Aorta (tissue), 5 donors: ENCODE measurements at regions not wholly inside any gene's neighbourhood (a gene's known extent, or its start where the extent isn't known, plus 50 kb on each side); places are given as distances from the start of the nearest gene placed in this dataset.

Experiments
- ATAC-seq: fragments of 200-7000 bp; cut with Tn5 transposase; one replicate; pipeline ENCODE4 v1.9.1; 2022; ENCODE audit warnings: moderate library complexity; ENCODE audit not compliant: low FRiP score
- DNase-seq, 2 donors: peaks; one replicate each; pipeline ENCODE4 v3.0.0-alpha.2; 2020
- H3K27ac ChIP-seq, 2 donors: one replicate each; pipeline ENCODE4 v1.5.1; 2013; ENCODE audit warnings: low read length in 2 of 2, mild to moderate bottlenecking in 2 of 2, moderate library complexity in 2 of 2, control low read depth in 1 of 2, inconsistent platforms in 1 of 2, low read depth in 1 of 2
- H3K27me3 ChIP-seq, 2 donors: one replicate each; pipeline ENCODE4 v1.6.1; 2013; ENCODE audit warnings: control low read depth in 1 of 2, low read length in 1 of 2, mild to moderate bottlenecking in 1 of 2, moderate library complexity in 1 of 2; ENCODE audit not compliant: insufficient read depth in 2 of 2, control insufficient read depth in 1 of 2
- H3K36me3 ChIP-seq, 2 donors: one replicate each; pipeline ENCODE4 v1.6.1; 2013; ENCODE audit warnings: control low read depth in 1 of 2, low read length in 1 of 2, mild to moderate bottlenecking in 1 of 2; ENCODE audit not compliant: insufficient read depth in 2 of 2, control insufficient read depth in 1 of 2
- H3K4me1 ChIP-seq, 2 donors: one replicate each; pipeline ENCODE4 v1.6.1; 2013; ENCODE audit warnings: low read length in 2 of 2, control low read depth in 1 of 2, mild to moderate bottlenecking in 1 of 2, moderate library complexity in 1 of 2; ENCODE audit not compliant: insufficient read depth in 2 of 2, control insufficient read depth in 1 of 2
- H3K4me3 ChIP-seq, 2 donors: one replicate each; pipeline ENCODE4 v1.5.1; 2013; ENCODE audit warnings: low read length in 2 of 2, control low read depth in 1 of 2, mild to moderate bottlenecking in 1 of 2
- H3K9me3 ChIP-seq: one replicate; pipeline ENCODE4 v1.6.1; 2013; ENCODE audit warnings: mild to moderate bottlenecking, low read length; ENCODE audit not compliant: control insufficient read depth
- WGBS, 2 donors: extraction: QIAGEN DNeasy Blood & Tissue Kit; methylation state at CpG; one replicate each; pipeline ENCODE4 v1.1.7; 2013; 5-methylcytosine and 5-hydroxymethylcytosine counted together
- intact Hi-C, 2 donors: fragments of 100-400 bp; cut with DNase I; formaldehyde crosslinking; loops; one replicate each; pipeline versions ENCODE4 v1.14.2 to v1.15.0; 2022
- donor health status: healthy with polysubstance abuse.
- donor health status: Bipolar disorder and iron deficiency.
- donor health status: DM: no; HTN: no; CAD: no.
- donor health status: DM: no; HTN: no; CAD: no.
- donor health status: DM: yes; HTN: yes; CAD: no.

DNA sequence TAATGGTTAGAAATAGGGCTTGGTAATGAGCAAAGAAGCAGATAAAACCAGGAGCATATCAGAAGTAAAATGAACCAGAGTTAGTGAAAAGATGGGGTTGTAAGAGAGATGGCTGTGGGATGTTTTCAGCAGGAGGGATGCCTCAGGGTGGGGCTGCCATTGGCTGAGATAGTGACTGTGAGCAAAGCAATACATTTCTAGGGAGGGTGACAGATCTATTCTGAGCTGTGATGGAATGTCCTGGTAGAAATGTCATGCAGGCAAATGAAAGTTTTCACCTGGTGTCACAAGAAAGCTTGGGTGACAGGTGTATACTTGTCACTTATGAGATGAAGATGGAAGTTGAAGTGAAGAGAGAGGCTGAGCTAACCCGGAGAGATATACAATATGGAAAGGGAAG, 435.9 kb downstream of the TNS3 start:
- ATAC-seq (no peak), DNase-seq (no peak)
- peaks cover 3 to 8% of the 10 kb centered on the region in 2 donors for H3K4me1 ChIP-seq
- no peaks in the 10 kb centered on the region for H3K36me3 ChIP-seq
- no peak overlapping the region for H3K27ac ChIP-seq
- WGBS, 2 donors = 46 to 94% methylated on average over 1 of the region's 1 CpG
- intact Hi-C loops = no loop called here
- no peaks in the 10 kb centered on the region for H3K27me3 ChIP-seq
- H3K9me3 ChIP-seq = no peaks in the 10 kb centered on the region
- no peak overlapping the region for H3K4me3 ChIP-seq

DNA sequence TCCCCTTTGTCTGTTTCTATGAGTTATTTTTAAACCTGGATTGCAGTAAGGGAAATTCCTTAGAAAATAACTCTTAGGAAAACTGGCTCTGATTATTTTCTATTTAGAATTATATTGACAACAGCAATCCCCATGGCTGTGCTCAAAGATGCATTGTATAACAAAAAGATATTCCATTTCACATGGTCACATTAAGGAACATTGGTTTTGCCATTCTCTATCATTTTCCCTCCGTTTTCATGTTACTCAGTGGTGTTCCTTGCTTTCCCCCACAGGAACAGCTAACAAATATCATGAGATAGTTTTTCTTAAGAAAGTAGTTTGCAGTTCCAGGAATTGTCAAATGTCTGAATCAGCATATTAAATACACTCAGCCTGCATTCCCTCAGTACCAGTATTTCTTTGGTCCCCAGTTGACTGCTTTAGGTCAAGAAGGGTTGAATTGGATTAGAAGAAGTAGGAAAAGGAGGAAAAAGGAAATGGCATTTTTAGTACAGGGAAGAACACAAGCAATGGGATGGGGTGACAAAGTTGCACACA, 436.7 kb downstream of the TNS3 start:
- Histone ChIP-seq H3K36me3 (no peaks in the 10 kb centered on the region), H3K4me1 (peaks cover 3 to 8% of the 10 kb centered on the region in 2 donors), H3K27ac (no peak overlapping the region), H3K4me3 (no peak overlapping the region), H3K27me3 (no peaks in the 10 kb centered on the region), H3K9me3 (no peaks in the 10 kb centered on the region)
- DNase-seq = no peak
- ATAC-seq = no peak
- intact Hi-C loops = no loop called here
- WGBS, 2 donors = 67 to 68% methylated on average over 1 of the region's 1 CpG

DNA sequence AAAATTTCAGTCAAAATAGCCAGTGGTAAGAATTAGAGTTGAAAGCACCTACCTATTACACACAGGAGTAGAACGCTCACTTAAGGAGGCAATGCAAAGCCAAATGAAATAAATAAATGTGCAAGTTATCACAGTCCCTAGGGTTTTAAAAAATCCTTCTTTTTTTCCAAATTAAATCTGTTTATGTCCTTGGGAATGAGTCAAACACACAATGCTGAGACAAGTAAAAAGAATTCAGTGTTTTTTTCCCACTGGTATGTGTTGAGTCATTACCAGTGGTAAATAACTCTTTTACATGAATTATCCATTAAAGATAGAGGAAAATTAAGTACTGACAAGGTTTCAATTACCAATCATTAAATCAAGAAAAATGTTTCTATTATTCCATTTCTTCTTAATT, 438.6 kb downstream of the TNS3 start:
- Histone ChIP-seq H3K4me3 (no peak overlapping the region), H3K27me3 (no peaks in the 10 kb centered on the region), H3K36me3 (no peaks in the 10 kb centered on the region), H3K4me1 (peaks cover 0 to 2% of the 10 kb centered on the region in 2 donors), H3K9me3 (no peaks in the 10 kb centered on the region), H3K27ac (no peak overlapping the region)
- 35 to 50% methylated on average over 1 of the region's 1 CpG for WGBS, 2 donors
- DNase-seq (no peak), ATAC-seq (no peak)
- intact Hi-C loops = no loop called here

DNA sequence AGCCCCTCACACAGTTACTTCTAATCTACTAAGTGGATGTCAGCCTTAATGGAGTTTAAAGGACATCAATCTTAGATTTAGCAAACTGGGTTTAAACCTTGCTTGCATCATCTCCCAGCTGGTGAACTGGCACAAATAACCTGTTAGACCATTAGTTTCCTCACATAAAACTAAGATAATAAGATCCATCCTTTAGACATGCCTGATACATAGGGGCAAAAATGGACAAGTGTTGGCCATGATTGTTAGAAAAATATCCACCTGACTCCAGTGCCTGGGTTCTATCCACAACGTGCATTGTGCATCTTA, 439.1 kb downstream of the TNS3 start:
- ATAC-seq = no peak
- Histone ChIP-seq H3K9me3 (no peaks in the 10 kb centered on the region), H3K27me3 (no peaks in the 10 kb centered on the region), H3K4me1 (peaks cover 0 to 2% of the 10 kb centered on the region in 2 donors), H3K36me3 (no peaks in the 10 kb centered on the region), H3K4me3 (no peak overlapping the region), H3K27ac (no peak overlapping the region)
- intact Hi-C loops = no loop called here
- WGBS, 2 donors = 88 to 89% methylated on average over 1 of the region's 1 CpG
- DNase-seq = no peak

DNA sequence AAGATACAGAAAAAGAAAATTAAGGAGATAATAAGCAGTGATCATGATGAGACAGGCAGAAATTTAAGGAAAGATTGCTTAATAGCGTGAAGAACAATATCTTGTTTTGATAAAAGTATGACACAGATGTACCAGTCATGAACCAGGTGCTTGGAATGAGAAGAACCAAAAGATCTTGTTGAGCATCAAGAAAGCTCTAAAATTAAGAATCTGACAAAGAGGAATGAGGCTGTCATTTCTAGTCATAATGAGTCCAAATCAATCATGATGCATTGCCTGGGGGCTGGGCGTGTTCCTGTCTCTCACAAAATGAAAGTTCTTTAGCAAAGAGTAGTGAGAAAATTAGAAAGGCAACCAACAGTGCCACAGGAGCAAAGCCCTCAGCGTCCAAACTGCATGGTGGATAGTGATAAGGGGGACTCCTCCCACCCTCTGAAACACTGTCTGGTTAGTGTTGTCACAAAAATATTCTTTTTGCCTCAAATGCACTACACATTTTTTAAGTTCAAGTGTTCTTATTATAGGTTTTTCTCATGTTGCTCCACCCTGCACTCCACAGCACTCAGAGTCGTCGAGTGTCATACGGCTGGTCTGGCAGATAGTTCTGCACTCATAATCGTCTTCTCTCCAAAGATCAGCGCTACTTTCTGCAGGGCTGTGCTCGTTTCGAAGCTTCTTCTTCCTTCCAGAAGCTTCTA, 439.6 kb downstream of the TNS3 start:
- WGBS, 2 donors = 91% methylated on average over 10 of the region's 10 CpGs
- no peaks in the 10 kb centered on the region for H3K36me3 ChIP-seq
- H3K9me3 ChIP-seq = no peaks in the 10 kb centered on the region
- DNase-seq (no peak), ATAC-seq (no peak)
- no peaks in the 10 kb centered on the region for H3K27me3 ChIP-seq
- H3K4me1 ChIP-seq = peaks cover 0 to 2% of the 10 kb centered on the region in 2 donors
- H3K27ac ChIP-seq = no peak overlapping the region
- no peak overlapping the region for H3K4me3 ChIP-seq
- intact Hi-C loops = no loop called here

DNA sequence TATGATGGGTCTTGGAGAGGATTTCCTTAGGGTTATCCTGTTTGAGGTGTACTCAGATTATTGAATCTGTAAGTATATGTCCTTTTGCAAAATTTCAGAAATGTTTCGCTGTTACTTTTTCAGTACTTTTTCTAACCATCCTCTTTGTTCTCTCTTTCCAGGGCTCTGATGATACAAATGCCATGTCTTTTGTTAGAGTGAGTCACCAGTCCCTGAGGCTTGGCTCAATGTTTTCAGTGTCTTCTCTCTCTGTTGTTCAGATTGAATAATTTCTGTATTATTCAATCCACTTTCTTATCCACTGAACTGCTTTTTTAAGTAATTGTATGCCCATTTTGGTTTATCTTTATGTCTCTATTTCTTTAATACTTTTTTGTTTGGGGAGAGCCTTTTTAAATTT, 449.4 kb downstream of the TNS3 start:
- Histone ChIP-seq H3K27ac (no peak overlapping the region), H3K27me3 (no peaks in the 10 kb centered on the region), H3K9me3 (no peaks in the 10 kb centered on the region), H3K36me3 (no peaks in the 10 kb centered on the region), H3K4me3 (no peak overlapping the region), H3K4me1 (no peaks in the 10 kb centered on the region)
- WGBS, 2 donors = 96% methylated on average over 1 of the region's 1 CpG
- DNase-seq (no peak), ATAC-seq (no peak)
- intact Hi-C loops = no loop called here

DNA sequence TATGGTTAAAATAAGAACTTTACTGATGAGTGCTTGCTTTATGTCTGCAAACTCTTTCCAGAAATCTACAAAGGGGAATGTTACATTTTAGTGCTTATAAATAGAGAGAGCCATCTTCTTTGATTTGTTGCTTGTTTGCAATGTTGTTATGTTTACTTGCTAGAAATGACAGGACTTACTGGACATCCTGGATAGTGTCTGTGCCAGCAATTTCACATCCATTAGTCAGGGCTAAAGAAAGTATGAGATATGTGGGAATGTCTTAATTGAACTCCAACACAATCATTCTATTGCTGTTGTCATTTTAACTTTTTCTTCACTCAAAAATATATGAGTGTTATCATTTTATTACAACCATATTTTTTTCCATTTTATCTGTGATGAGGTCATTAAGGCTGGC, 453.2 kb downstream of the TNS3 start:
- no peaks in the 10 kb centered on the region for H3K4me1 ChIP-seq
- no peak for DNase-seq
- intact Hi-C loops = no loop called here
- H3K9me3 ChIP-seq = no peaks in the 10 kb centered on the region
- H3K36me3 ChIP-seq = no peaks in the 10 kb centered on the region
- no peak for ATAC-seq
- H3K4me3 ChIP-seq = no peak overlapping the region
- H3K27ac ChIP-seq = no peak overlapping the region
- H3K27me3 ChIP-seq = no peaks in the 10 kb centered on the region

DNA sequence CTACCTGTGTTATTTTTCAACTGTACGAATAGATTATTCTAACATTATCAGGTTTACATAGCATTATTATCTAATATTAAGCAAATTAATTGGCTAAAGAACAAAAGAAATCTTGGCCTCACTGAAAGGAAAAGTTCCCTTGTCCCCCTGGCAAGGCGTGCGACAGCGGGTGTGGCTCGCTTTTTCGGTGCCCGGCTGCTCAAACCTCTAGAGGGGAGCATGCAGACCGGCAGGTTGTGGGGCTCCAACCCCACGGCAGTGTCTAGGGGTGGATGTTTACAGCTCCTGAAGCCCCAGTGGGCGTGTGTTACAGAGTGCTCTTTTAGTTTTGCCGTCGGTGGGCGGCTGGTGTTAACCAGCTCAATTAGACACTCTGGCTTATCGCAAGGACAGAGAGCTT, 456.4 kb downstream of the TNS3 start:
- H3K4me3 ChIP-seq = no peak overlapping the region
- H3K36me3 ChIP-seq = no peaks in the 10 kb centered on the region
- H3K4me1 ChIP-seq = no peaks in the 10 kb centered on the region
- H3K9me3 ChIP-seq = no peaks in the 10 kb centered on the region
- ATAC-seq (no peak), DNase-seq (no peak)
- intact Hi-C loops = no loop called here
- H3K27ac ChIP-seq = no peak overlapping the region
- no peaks in the 10 kb centered on the region for H3K27me3 ChIP-seq
- 95 to 96% methylated on average over 14 of the region's 14 CpGs for WGBS, 2 donors

DNA sequence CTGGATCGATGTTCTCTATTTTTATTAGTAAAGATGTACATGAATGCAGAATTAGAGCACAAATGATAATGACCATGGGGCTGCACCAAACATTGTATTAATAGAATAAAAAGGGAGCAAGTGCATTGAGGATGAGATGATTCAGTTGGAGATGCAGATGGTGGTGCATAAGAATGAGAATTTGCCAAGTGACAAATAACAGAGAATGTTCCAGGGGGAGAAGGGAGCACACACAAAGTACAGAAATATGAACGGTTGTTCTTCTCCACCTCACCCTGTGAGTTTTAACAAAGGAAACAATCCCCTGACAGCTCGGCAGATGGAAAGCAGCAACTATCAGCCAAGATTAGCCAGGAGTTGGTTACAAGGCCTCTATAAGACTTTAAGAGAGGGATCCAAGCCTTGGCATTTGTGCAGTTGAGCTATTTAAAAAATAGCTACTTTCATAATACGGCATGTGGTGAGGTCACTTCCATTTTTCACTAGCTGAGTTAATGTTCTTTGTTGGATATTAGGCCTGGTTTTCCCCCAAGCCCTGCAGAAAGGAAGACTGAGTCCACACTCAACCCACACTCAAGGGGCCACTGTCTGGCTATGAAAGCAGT, 462.5 kb downstream of the TNS3 start:
- no peaks in the 10 kb centered on the region for H3K36me3 ChIP-seq
- no peaks in the 10 kb centered on the region for H3K9me3 ChIP-seq
- ATAC-seq (peak; percentile 9), DNase-seq (no peak)
- no peak overlapping the region for H3K4me3 ChIP-seq
- 28 to 30% methylated on average over 4 of the region's 4 CpGs for WGBS, 2 donors
- H3K4me1 ChIP-seq = no peaks in the 10 kb centered on the region
- intact Hi-C loops = no loop called here
- peak overlapping the region in 1 of 2 donors; percentile 21 for H3K27ac ChIP-seq
- no peaks in the 10 kb centered on the region for H3K27me3 ChIP-seq
